ENCODE measurements at regions not wholly inside any gene's neighbourhood (a gene's known extent, or its start where the extent isn't known, plus 50 kb on each side); places are given as distances from the start of the nearest gene placed in this dataset.

GRCh38 chr11:119847853-119848252 is 118.9 kb upstream of the NECTIN1 start:
- DNase-seq: no peak

GRCh38 chr11:119846374-119846773 is 117.4 kb upstream of the NECTIN1 start:
- DNase-seq: no peak

DNA sequence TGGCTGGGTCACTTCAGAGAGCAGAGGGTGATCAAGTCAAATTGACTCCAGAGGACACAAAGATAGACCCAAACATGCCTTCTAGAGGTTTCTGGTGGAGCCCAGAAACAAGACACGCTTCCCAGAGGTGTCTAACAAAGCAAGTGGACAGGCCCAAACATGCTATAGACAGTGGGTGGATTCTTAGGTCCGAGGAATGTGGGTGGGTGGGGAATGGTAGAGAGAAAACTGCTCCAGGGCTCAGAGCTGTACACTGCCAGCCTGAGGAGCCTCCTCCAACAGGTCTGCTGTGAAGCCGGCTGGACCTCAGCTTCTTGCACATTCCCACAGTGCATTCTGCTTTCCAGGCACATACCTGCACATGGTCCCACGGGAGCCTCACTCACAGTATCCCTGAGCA is 116.8 kb upstream of the NECTIN1 start:
- DNase-seq: no peak

DNA sequence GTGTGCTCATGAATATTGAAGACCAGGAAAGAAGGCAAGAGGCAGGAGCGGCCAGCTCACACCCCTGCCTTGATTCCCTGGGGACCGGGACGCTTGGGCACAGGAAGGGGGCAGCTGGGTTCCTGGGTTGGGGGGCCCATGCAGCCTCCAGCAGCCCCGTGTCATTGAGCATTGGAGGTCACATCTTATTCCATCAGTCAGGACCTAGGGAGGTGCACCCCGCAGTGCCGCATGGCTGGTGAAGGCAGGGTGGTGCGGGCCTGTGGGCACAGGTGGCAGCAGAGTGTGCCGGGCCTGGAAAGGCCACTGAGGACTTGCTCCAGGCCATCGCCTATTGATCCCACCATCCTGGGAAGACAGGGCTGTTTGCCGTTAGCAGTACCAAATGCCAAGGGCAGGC is 116.3 kb upstream of the NECTIN1 start:
- no peak for DNase-seq

DNA sequence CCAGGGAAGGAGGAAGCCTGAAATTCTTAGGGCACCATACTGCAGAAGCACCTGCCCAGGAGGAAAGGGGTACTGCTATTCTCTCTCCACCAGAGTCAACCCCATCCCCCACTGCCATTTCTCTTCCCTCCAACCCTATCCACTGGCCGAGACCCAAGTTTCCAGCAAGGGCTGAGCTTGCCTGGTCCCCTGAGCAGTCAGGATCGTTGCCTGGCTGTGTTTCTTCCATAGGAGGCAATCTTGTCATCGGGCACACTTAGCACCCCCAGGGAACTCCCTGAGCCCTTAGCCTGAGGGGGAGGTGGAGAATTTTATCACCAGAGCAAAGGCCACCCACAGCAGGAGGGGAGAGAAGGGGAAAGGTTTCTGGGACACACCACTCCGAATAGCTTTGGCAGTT is 115.8 kb upstream of the NECTIN1 start:
- no peak for DNase-seq

DNA sequence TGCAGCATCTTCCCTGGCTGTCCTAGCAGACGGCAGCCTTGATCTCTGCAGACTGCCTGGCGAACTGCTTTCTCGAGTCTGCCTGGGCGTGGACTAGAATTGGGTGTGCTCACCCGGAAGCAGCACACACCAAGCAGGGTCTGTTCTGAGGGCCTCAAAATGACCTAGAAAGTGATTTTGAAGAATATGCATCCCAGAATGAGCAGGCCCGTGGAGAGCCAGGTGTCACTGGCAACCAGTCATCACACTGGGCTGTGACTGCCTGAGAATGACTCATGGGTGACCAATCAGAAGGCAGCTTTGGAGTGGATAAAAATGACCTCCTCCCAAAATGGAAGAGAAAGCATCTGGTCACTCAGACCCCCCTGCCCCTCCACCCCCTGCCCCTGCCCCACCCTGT is 114.9 kb upstream of the NECTIN1 start:
- no peak for DNase-seq

DNA sequence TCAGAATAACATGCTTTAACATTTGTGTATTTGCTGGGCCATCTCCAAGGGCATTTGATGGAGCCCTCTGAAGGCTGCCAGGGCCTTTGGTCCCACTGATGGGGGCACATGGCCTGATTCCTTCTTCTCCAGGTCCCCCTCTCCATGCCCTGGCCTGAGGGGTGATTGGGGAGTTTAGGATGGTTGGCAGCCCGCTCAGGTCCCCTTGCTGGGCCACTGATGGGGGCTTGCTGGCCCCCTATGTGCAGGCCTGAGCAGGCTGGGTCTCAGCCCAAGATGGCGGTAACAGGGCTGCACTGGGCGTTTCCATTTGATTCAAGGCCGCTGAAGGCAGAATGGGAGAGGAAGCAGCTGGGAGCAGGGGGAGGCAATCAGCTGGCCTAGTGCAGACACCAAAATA is 113.7 kb upstream of the NECTIN1 start:
- no peak for DNase-seq

DNA sequence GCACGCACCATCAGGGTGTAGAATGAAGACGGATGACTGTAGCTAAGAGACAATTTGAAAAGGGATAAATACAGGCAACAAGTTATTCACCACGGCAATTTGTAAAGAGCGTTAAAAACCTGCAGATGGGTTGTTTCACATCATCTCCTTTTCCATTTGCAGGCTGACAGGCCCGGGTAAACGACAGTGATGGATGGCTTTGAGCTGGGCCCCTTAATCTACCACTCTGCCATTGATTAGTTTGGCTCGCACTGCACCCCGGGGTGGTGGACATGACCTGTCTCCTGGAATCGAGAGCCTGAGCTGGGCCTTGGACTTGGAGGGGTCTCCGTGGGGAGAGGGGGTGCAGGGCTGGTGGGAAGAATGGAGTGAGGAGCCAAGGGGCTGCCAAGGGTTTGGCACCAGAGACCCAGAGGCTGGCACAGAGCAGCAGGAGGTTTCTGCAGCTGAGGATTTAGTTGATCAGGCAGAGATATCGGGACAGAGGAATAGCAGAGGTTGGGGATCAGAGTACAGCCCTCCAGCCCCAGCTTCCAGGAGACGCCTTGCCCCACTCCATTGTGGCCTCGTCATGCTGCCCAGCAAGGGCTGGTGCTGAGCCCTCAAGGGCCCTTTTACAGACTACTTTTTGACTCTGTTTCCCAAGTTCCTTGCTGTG is 110.6 kb upstream of the NECTIN1 start:
- DNase-seq: no peak

DNA sequence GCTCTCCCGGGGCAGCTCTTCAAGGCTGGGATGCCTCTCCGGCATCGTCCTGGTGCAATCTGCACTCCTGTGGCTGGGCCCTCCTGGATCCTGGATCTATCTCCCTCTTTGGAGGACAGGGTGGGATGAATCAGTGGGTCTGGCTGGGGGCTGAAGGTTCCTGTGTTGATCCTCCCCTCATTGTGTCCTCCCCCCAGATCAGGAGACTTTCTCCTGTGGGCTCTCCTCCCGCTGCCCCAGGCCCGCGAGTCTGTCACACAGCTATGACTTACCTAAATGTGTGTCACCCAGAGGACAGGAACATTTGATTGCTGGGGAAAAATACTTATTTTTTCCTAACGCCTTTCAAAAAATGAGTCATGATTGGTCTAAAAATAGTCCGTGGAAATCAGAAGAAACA is 106.8 kb upstream of the NECTIN1 start:
- DNase-seq: no peak

DNA sequence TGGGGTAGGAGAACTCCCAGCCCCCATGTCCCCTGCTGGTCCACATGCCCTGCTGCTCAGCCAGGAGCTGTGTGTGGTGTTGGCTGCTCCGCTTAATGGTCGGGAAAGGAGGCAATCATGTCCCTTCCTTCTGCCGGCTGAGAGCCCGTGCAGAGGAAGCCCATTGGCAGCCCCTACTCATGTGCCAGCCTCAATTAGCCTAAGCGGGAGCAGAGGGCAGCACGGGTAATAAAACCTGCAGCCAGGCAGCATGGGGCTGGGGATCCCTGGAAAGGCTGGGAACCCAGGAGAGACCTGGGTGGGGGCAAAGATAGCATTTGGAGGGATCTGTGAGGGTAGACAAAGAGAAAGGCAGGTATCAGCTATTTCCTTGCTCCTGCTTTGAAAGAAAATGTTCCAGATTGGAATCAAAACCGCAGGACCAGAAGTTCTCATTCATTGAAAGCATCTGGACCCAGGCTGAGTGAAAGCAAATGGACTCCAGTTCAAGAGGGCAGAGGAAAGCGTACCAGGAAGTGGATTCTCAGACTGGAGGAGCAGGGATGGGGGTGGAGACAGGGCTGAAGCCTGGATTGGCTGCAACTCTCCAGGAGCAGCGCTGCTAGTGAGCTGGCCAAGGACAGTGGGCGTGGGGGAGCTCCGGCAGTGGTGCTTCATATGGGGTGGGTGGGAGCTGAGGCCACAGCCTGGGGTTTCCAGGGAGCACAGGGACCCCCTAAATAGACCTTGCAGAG is 103.4 kb upstream of the NECTIN1 start:
- DNase-seq: no peak

- DNase-seq: no peak
Observed at GRCh38 chr11:119831011-119831410, 102.0 kb upstream of the NECTIN1 start.

GRCh38 chr11:119830400-119830799 is 101.4 kb upstream of the NECTIN1 start:
- DNase-seq: no peak

DNA sequence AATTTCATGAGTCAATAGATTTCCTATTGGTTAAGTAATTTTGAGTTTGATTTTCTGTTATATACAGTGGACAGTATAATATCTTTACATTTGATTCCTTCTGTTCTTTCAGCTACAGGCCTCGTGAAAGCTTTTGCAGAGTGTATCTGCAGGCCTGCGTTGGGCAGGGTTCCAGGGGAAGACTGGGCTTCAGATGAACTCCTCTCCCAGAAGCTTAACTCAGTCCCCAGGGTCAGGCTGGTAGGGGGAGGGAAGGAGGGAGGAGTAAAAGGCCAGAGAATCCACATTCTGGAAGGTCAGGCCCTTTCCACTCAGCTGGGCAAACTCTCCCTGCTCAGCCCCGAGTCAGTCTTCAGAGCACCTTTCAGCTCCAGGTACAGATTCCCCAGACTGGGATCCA is 100.4 kb upstream of the NECTIN1 start:
- no peak for DNase-seq

- DNase-seq: no peak
Observed at GRCh38 chr11:119828819-119829218, 99.8 kb upstream of the NECTIN1 start.

GRCh38 chr11:119828006-119828405 is 99.0 kb upstream of the NECTIN1 start:
- DNase-seq: no peak

DNA sequence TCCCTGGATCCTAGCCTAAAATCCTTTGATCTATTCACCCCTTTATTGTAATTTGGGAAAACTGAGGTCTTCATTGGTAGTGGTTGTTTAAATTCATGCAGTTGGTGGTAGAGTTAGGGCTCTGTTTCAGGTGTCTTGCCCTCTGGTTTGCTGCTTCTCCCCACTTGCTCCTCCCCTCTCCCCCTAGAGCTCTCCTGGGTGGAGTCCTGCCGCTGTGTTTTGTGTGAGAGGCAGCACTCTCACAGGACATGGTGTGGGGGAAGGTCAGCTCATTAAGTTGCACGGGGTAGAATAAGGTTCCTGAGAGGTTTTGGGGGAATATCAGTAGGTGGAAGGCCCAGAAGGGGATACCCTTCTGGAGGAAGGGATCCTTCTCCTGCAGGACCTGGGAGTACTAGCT is 98.1 kb upstream of the NECTIN1 start:
- no peak for DNase-seq

DNA sequence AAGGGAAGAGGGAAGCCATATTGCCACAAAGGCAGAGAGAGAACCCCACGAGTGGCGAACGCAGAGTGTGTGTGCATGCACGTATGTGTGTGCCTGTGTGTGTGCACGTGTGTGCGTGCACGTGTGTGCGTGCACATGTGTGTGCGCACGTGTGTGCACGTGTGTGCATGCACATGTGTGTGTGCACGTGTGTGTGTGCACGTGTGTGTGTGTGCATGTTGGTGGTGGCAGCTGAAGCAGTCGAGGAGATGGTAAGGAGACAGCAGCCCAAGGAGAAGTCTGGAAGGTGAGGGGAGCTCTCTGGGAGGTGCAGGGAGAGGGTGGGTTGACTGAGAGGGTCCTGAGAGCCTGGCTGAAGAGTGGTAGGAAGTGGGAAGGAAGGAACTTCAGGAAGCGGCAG is 94.1 kb upstream of the NECTIN1 start:
- no peak for DNase-seq

DNA sequence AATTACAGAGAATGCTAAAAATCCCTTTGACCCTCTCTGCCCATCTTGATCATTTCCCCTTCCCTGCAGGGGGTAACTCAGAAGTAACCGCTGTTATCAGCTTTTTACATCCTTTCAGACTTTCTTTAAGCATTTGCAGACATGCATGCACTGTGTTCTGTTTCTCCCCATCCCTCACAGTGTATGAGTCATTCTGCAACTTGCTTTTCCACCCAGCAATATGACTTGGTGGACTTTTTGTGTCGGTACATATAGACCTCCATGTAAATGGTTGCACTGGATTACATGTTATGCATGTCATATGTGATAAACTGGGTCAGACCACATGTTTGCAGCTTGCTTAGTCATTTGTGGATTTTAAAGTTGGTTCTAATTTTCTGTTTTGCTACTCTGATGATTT is 87.7 kb upstream of the NECTIN1 start:
- no peak for DNase-seq

- no peak for DNase-seq
Observed at GRCh38 chr11:119814766-119815165, 85.8 kb upstream of the NECTIN1 start.

DNA sequence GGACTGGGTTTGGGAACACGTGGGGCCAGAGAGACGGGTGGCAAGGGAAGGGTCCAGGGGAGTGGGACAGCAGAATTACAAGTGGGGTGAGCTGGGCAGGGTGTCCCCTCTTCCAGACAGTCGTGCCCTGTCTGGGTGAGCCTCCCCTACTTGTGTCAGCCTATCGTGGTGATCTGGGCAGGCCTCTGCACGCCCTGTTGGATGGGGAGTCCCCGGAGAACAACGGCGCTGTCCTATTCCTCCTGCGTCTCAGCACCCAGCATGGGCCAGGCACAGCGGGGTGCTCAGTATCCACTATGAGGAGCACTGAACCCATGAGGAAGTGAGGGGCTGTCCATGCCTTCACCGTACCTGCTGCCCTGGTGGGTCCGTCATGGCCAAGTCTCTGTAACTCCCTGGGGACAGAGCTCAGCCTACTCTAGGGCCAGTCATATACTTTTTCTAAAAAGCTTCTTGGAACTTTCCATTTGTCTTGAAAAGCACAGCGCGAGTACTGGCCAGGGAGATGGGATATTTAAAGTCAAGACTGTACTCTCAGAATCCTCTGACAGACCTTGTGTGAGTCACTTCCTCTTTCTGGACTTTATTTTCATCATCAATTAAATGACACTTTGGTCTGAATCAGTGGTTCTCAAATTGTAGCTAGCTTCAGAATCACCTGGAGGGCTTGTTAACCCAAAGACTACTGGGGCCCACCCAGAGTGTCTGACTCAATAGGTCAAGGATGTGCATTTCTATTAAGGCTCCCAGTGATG is 81.7 kb upstream of the NECTIN1 start:
- DNase-seq: no peak

DNA sequence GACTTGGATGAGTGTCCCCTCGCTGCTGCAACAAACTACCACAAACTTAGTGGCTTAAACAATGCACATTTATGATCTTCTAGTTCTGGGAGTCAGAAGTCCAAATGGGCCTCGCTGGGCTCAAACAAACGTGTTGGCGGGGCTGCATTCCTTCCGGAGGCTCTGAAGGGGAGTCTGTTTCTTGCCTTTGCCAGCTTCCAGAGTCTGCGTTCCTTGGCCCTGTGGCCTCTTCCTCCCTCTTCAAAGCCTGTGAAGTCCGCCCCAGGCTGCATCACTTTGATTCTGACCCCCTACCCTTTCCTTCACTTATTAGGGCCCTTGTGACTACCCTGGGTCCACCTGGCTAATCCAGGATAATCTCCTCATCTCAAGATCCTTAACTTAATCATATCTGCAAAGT is 80.3 kb upstream of the NECTIN1 start:
- DNase-seq: no peak

- no peak for DNase-seq
Observed at GRCh38 chr11:119808407-119809185, 79.6 kb upstream of the NECTIN1 start.

DNA sequence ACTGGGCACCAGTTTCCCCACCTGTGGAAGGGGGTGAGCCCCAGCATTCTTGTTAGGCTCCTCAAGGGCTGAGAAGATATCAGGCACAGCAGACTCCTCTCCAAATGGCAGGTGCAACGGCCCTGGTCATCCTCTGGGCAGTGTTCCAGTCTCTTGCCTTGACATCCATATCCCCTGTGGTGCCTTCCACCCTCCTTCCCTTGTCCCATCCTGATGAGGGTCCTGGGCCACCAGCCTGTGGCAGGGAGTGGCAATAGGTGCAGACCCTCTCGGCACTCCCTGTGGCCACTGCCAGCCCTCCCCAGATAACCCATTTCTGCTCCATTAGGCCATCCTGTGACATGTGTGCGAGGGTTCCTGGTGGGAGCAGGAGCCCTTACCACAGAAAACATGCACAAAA is 78.8 kb upstream of the NECTIN1 start:
- DNase-seq: no peak

Measured in NCI-H1417 treated with DMSO at 0.1 percent for 48 hours (cell line).